ENCODE measurements at regions not wholly inside any gene's neighbourhood (a gene's known extent, or its start where the extent isn't known, plus 50 kb on each side); places are given as distances from the start of the nearest gene placed in this dataset.

DNA sequence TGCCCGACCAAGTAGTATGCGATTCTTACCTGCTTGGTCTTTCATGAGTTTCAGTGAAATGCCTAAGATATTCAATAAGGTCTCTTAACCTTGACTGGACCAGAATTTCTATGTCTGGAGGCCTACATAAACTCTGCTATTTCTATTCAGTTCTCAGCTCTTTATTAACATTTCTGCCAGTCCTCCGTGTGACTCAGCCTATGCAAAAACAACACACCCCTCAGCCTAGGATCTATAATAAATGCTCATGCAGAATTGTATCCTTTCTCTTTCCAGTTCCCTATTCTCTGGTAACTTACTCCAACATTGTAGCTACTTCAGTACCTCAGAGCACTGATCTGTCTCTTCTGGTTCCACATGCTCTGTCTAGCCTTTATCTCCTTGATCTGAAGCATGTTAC, 1507.4 kb downstream of the CDH11 start:
- H3K27ac Mint-ChIP-seq, result no peak overlapping the region
- no peaks in the 10 kb centered on the region for H3K27me3 Mint-ChIP-seq (ENCODE audit: low read depth)
- no peak overlapping the region for H3K4me3 Mint-ChIP-seq
- H3K9me3 Mint-ChIP-seq, result peaks cover 12% of the 10 kb centered on the region
- H3K4me1 Mint-ChIP-seq, result no peaks in the 10 kb centered on the region
- H3K36me3 Mint-ChIP-seq (ENCODE audit: low read depth), result no peaks in the 10 kb centered on the region
- TF ChIP-seq, protein P1, sequence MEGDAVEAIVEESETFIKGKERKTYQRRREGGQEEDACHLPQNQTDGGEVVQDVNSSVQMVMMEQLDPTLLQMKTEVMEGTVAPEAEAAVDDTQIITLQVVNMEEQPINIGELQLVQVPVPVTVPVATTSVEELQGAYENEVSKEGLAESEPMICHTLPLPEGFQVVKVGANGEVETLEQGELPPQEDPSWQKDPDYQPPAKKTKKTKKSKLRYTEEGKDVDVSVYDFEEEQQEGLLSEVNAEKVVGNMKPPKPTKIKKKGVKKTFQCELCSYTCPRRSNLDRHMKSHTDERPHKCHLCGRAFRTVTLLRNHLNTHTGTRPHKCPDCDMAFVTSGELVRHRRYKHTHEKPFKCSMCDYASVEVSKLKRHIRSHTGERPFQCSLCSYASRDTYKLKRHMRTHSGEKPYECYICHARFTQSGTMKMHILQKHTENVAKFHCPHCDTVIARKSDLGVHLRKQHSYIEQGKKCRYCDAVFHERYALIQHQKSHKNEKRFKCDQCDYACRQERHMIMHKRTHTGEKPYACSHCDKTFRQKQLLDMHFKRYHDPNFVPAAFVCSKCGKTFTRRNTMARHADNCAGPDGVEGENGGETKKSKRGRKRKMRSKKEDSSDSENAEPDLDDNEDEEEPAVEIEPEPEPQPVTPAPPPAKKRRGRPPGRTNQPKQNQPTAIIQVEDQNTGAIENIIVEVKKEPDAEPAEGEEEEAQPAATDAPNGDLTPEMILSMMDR (IDR thresholded peaks at IDR 0.05; ENCODE audit: unreplicated experiment in 3 of 3), result no peak

DNA sequence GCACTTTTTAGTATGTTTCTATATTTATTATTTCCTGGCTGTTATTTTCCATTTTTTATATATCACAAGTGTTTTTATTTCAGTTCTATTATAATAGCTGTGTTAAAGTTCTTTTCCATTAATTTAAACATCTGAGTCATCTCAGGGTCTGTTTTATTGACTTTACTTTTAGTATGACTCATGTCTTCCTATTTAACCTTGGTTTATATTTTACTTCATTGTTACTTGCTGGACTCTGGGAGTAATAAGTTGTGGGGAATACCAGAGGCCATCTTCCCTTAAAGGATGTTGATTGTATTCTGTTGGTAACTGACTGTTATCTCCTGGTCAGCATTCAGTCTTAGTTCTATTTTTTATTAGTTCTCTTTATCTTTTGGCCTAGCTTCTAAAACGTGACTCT, 1508.2 kb downstream of the CDH11 start:
- no peaks in the 10 kb centered on the region for H3K4me1 Mint-ChIP-seq
- TF ChIP-seq, protein P1 (IDR thresholded peaks at IDR 0.05; ENCODE audit: unreplicated experiment in 3 of 3), result no peak
- no peaks in the 10 kb centered on the region for H3K27me3 Mint-ChIP-seq (ENCODE audit: low read depth)
- no peak overlapping the region for H3K27ac Mint-ChIP-seq
- no peaks in the 10 kb centered on the region for H3K36me3 Mint-ChIP-seq (ENCODE audit: low read depth)
- H3K4me3 Mint-ChIP-seq, result no peak overlapping the region
- H3K9me3 Mint-ChIP-seq, result peaks cover 12% of the 10 kb centered on the region

DNA sequence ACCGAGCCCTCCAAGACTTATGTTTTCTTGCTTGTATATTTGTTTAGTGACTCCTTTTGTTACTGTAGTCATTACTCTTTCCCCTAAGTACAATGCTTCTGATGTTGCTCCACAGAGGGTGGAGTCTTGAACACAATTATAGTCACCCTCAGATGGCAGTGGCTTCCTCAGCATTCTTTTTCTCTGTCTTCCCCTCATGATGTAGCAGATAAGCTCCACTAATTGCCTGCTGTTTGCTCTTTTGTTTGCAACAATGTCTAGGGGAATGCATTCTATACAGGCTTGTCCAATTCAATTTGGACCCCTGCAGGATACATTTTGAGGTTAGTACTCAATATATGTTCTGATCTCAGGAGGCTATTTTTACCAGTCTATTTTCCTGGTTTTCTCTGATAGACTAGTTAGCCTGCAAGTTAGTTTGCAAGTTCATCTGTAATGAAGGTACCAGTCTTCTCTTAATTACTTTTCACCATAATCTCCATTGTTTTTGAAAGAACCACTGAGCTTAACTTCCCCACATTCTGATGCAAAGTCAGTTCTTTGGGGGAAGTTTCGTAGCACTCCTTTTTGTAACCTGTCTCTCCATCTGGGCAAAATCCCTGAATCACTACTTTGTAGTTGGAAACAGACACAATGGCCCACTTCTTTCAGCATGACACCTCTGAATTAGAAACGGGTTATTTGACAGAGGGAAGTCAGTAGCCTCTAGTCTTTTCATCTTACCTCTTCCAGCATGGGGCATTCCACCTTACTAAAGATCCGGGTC, 1509.2 kb downstream of the CDH11 start:
- Mint-ChIP-seq H3K27me3 (ENCODE audit: low read depth) (no peaks in the 10 kb centered on the region), H3K4me3 (no peak overlapping the region), H3K4me1 (no peaks in the 10 kb centered on the region), H3K27ac (no peak overlapping the region), H3K9me3 (peaks cover 12% of the 10 kb centered on the region), H3K36me3 (ENCODE audit: low read depth) (no peaks in the 10 kb centered on the region)
- TF ChIP-seq, protein P1 (IDR thresholded peaks at IDR 0.05; ENCODE audit: unreplicated experiment in 3 of 3), result no peak

DNA sequence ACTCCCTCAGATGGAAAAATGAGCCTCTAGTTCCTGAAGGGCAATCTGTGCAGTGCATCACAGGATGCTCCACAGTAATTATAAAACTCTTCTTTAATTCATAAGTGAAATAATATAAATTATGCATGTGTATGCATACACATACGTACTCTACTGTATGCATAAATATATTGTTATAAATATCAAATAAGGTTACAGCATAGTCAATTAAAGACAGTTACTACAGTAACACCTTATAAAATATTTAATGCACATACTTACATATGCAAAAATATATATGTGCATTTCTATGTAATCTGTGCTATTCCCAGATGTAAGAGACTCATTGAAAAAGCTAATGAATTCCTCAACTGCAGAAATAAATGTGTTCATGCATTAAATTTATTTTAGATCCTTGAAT, 1515.1 kb downstream of the CDH11 start:
- H3K9me3 Mint-ChIP-seq, result peaks cover 6% of the 10 kb centered on the region
- H3K27me3 Mint-ChIP-seq (ENCODE audit: low read depth), result no peaks in the 10 kb centered on the region
- H3K4me3 Mint-ChIP-seq, result no peak overlapping the region
- TF ChIP-seq, protein P1 (IDR thresholded peaks at IDR 0.05; ENCODE audit: unreplicated experiment in 3 of 3), result no peak
- no peaks in the 10 kb centered on the region for H3K36me3 Mint-ChIP-seq (ENCODE audit: low read depth)
- no peak overlapping the region for H3K27ac Mint-ChIP-seq
- H3K4me1 Mint-ChIP-seq, result no peaks in the 10 kb centered on the region

DNA sequence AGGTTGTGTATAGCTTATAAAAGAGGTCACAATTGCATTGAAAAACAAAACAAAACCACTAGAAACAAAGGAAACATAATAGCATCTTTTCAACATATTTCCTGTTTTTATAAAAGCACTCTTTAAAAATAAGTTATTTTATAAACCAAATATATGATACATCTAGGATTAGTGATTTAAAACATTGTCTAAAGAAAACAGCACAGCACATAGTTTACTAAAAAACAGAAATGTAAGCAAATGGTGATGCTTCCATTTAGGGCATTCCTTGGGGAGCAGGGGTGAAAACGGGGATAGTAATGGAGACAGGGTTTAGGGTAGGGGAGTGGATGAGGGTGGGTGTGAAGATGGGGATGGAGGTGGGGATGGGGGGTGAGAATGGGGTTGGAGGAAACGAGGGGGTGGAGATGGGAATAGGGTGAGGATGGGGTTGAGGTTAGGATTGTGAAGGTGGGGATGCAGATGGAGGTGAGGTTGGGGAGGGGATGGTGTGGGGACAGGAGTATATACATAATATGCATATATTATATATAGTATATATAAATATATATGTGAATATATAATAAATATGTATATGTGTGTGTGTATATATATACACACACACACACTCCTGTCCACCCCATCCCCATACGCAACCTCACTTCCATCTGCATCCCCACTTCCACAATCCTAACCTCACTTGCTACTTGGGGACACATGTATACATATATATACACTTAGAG, 1519.5 kb downstream of the CDH11 start:
- no peaks in the 10 kb centered on the region for H3K4me1 Mint-ChIP-seq
- H3K27me3 Mint-ChIP-seq (ENCODE audit: low read depth), result no peaks in the 10 kb centered on the region
- H3K9me3 Mint-ChIP-seq, result peaks cover 2% of the 10 kb centered on the region
- no peaks in the 10 kb centered on the region for H3K36me3 Mint-ChIP-seq (ENCODE audit: low read depth)
- no peak overlapping the region for H3K4me3 Mint-ChIP-seq
- TF ChIP-seq, protein P1 (IDR thresholded peaks at IDR 0.05; ENCODE audit: unreplicated experiment in 3 of 3), result no peak
- no peak overlapping the region for H3K27ac Mint-ChIP-seq

Measured in nephron (organoid).